ENCODE measurements at regions not wholly inside any gene's neighbourhood (a gene's known extent, or its start where the extent isn't known, plus 50 kb on each side); places are given as distances from the start of the nearest gene placed in this dataset.

DNA sequence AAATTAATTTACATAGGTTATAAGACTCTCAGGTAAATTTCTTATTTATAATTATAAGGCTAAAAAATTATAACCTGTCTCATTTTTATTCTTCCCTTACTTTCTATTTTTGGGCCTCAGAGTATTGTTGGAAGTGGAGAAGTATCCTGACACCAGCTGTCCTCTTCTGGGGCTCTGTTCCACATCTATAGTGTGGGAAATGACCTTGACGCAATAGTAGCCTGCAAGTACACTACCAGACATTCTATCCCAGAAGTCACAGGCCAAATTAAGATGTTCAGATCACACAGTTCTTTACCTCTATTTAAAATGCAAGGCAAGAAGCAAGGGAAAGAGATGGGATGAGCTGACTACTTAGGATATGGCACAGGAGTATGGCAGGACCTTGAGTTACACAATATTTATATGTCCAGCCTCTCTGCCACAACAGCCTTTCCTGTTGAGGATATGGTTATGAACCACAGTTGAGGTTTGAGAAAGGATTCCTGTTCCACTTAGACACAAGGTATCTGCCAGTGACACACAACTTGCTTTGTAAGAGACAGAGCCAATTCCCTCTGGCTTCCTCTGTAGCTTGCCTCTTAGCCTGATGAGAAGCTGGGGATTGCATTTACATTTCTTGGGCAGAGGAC, 158.0 kb upstream of the IL12A start:
- DNase-seq (ENCODE audit: low spot score), result no peak
- Histone ChIP-seq H2AFZ (ENCODE audit: low read length) (no peak overlapping the region), H3K4me1 (ENCODE audit: insufficient read depth, low read length, poor library complexity, severe bottlenecking) (no peaks in the 10 kb centered on the region), H3K4me2 (ENCODE audit: low read length) (no peak overlapping the region), H3K36me3 (ENCODE audit: insufficient read depth, low read length) (no peaks in the 10 kb centered on the region), H4K20me1 (ENCODE audit: insufficient read depth, low read length) (no peaks in the 10 kb centered on the region), H3K79me2 (ENCODE audit: insufficient read depth, low read depth, low read length) (no peaks in the 10 kb centered on the region), H3K27ac (ENCODE audit: low read depth, low read length, poor library complexity, severe bottlenecking) (no peak overlapping the region), H3K9me3 (ENCODE audit: low read length) (no peaks in the 10 kb centered on the region), H3K9me2 (ENCODE audit: insufficient read depth, low read length) (no peaks in the 10 kb centered on the region), H3K4me3 (ENCODE audit: low read depth, low read length, poor library complexity, severe bottlenecking) (no peak overlapping the region)
- intact Hi-C loops (cut with micrococcal nuclease; ENCODE audit: unreplicated experiment), result no loop called here
- CTCF ChIA-PET (ENCODE audit: unreplicated experiment), result no interaction called here
- TF ChIP-seq, protein P1, sequence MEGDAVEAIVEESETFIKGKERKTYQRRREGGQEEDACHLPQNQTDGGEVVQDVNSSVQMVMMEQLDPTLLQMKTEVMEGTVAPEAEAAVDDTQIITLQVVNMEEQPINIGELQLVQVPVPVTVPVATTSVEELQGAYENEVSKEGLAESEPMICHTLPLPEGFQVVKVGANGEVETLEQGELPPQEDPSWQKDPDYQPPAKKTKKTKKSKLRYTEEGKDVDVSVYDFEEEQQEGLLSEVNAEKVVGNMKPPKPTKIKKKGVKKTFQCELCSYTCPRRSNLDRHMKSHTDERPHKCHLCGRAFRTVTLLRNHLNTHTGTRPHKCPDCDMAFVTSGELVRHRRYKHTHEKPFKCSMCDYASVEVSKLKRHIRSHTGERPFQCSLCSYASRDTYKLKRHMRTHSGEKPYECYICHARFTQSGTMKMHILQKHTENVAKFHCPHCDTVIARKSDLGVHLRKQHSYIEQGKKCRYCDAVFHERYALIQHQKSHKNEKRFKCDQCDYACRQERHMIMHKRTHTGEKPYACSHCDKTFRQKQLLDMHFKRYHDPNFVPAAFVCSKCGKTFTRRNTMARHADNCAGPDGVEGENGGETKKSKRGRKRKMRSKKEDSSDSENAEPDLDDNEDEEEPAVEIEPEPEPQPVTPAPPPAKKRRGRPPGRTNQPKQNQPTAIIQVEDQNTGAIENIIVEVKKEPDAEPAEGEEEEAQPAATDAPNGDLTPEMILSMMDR (conservative IDR thresholded peaks at IDR 0.05; ENCODE audit: low read length), result no peak
- TF ChIP-seq EZH2phosphoT487 (IDR thresholded peaks at IDR 0.05; ENCODE audit: borderline replicate concordance, low read depth, low read length), result no peak
- BruUV-seq (replicated peaks), result no TSS peak
- POLR2A ChIA-PET, result no interaction called here

DNA sequence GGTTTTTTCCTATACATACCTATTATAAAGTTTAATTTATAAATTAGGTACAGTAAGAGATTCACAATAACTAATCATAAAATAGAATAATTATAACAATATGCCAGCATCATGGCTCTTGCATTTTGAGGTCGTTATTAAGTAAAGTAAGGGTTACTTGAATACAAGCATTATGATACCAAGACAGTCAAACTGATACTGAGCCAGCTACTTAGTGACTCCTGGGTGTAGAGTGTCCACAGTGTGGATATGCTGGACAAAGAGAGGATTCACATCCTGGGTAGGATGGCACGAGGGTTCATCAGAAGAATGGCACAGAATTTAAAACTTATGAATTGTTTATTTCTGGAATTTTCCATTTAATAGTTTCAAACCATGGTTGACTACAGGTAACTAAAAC, 157.2 kb upstream of the IL12A start:
- no peak overlapping the region for H3K4me2 ChIP-seq (ENCODE audit: low read length)
- DNase-seq (ENCODE audit: low spot score), result no peak
- POLR2A ChIA-PET, result interaction anchor here (0.5 kb wide), 1 partner anchor 22 kb away, joined by 4 read pairs; no protein-coding TSS in a partner anchor
- no peaks in the 10 kb centered on the region for H4K20me1 ChIP-seq (ENCODE audit: insufficient read depth, low read length)
- no peaks in the 10 kb centered on the region for H3K36me3 ChIP-seq (ENCODE audit: insufficient read depth, low read length)
- no TSS peak for BruUV-seq (replicated peaks)
- no peaks in the 10 kb centered on the region for H3K4me1 ChIP-seq (ENCODE audit: insufficient read depth, low read length, poor library complexity, severe bottlenecking)
- H2AFZ ChIP-seq (ENCODE audit: low read length), result no peak overlapping the region
- CTCF ChIA-PET (ENCODE audit: unreplicated experiment), result no interaction called here
- H3K79me2 ChIP-seq (ENCODE audit: insufficient read depth, low read depth, low read length), result no peaks in the 10 kb centered on the region
- no peaks in the 10 kb centered on the region for H3K9me2 ChIP-seq (ENCODE audit: insufficient read depth, low read length)
- no peak overlapping the region for H3K27ac ChIP-seq (ENCODE audit: low read depth, low read length, poor library complexity, severe bottlenecking)
- no peak for TF ChIP-seq EZH2phosphoT487 (IDR thresholded peaks at IDR 0.05; ENCODE audit: borderline replicate concordance, low read depth, low read length)
- TF ChIP-seq, protein P1 (conservative IDR thresholded peaks at IDR 0.05; ENCODE audit: low read length), result no peak
- intact Hi-C loops (cut with micrococcal nuclease; ENCODE audit: unreplicated experiment), result no loop called here
- H3K9me3 ChIP-seq (ENCODE audit: low read length), result no peaks in the 10 kb centered on the region
- no peak overlapping the region for H3K4me3 ChIP-seq (ENCODE audit: low read depth, low read length, poor library complexity, severe bottlenecking)

DNA sequence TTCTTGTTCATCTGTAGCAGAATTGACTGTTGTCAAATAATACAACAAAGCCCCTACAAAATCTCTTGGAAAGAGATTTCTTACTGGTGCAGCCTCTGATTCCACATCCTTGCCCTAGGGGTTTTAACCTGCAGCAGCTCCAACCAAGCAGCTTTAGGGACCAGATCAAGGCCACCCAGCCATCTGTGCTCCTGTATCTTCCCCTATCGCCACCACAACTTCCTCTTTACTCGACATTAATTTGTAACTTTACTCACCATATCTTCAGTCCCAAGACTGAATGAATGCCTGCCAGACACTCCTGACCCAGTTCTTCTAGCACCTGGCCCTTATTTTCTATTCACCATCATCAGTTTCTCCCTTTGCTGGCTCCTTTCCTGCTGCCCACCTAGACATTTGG, 156.6 kb upstream of the IL12A start:
- Histone ChIP-seq H3K4me3 (ENCODE audit: low read depth, low read length, poor library complexity, severe bottlenecking) (no peak overlapping the region), H3K9me3 (ENCODE audit: low read length) (no peaks in the 10 kb centered on the region), H4K20me1 (ENCODE audit: insufficient read depth, low read length) (no peaks in the 10 kb centered on the region), H3K27ac (ENCODE audit: low read depth, low read length, poor library complexity, severe bottlenecking) (no peak overlapping the region), H3K36me3 (ENCODE audit: insufficient read depth, low read length) (no peaks in the 10 kb centered on the region), H3K9me2 (ENCODE audit: insufficient read depth, low read length) (no peaks in the 10 kb centered on the region), H3K4me1 (ENCODE audit: insufficient read depth, low read length, poor library complexity, severe bottlenecking) (no peaks in the 10 kb centered on the region), H3K79me2 (ENCODE audit: insufficient read depth, low read depth, low read length) (no peaks in the 10 kb centered on the region), H3K4me2 (ENCODE audit: low read length) (no peak overlapping the region), H2AFZ (ENCODE audit: low read length) (no peak overlapping the region)
- TF ChIP-seq, protein P1 (conservative IDR thresholded peaks at IDR 0.05; ENCODE audit: low read length), result no peak
- intact Hi-C loops (cut with micrococcal nuclease; ENCODE audit: unreplicated experiment), result no loop called here
- DNase-seq (ENCODE audit: low spot score), result no peak
- CTCF ChIA-PET (ENCODE audit: unreplicated experiment), result no interaction called here
- POLR2A ChIA-PET, result no interaction called here
- BruUV-seq (replicated peaks), result no TSS peak

All from OCI-LY7 (cell line).